ACC112 (cell line): ENCODE measurements at regions not wholly inside any gene's neighbourhood (a gene's known extent, or its start where the extent isn't known, plus 50 kb on each side); places are given as distances from the start of the nearest gene placed in this dataset.
"Not testable (repeated sequence)": the region's sequence is repeated elsewhere in the genome, so short reads cannot be mapped to it uniquely, and the experiment has no call there.

ENCODE experiments used
- H2AFZ ChIP-seq: fragments of 200-600 bp; sonication (generic); one replicate; pipeline ENCODE4 v1.6.0; 2017; ENCODE audit warnings: antibody characterized with exemption, low read length; ENCODE audit not compliant: unreplicated experiment
- H3K27ac ChIP-seq: fragments of 200-600 bp; sonication (generic); 2 replicates; pipeline ENCODE4 v1.5.1; 2014; ENCODE audit warnings: low read depth, mild to moderate bottlenecking, antibody characterized with exemption, low read length, moderate library complexity
- H3K27me3 ChIP-seq: fragments of 200-600 bp; sonication (generic); 2 replicates; pipeline ENCODE4 v1.6.1; 2014; ENCODE audit warnings: mild to moderate bottlenecking, antibody characterized with exemption, low read length, moderate library complexity, mixed read lengths; ENCODE audit not compliant: insufficient read depth
- H3K36me3 ChIP-seq: fragments of 200-600 bp; sonication (generic); 2 replicates; pipeline ENCODE4 v1.6.1; 2016; ENCODE audit warnings: mild to moderate bottlenecking, antibody characterized with exemption, low read length, moderate library complexity, mixed read lengths; ENCODE audit not compliant: insufficient read depth
- H3K4me1 ChIP-seq: fragments of 200-600 bp; sonication (generic); one replicate; pipeline ENCODE4 v1.6.1; 2016; ENCODE audit warnings: low read length, mixed read lengths; ENCODE audit not compliant: insufficient read depth, unreplicated experiment, control insufficient read depth
- H3K4me3 ChIP-seq: fragments of 200-600 bp; sonication (generic); 2 replicates; pipeline ENCODE4 v1.5.1; 2014; ENCODE audit warnings: mild to moderate bottlenecking, low read depth, low read length
- H3K79me2 ChIP-seq: fragments of 200-600 bp; sonication (generic); one replicate; pipeline ENCODE4 v1.6.0; 2016; ENCODE audit warnings: low read length; ENCODE audit not compliant: control insufficient read depth, unreplicated experiment, insufficient read depth

- no peak overlapping the region for H3K27ac ChIP-seq
- no peak overlapping the region for H3K4me3 ChIP-seq
- H3K4me1 ChIP-seq = no peaks in the 10 kb centered on the region
- no peak overlapping the region for H2AFZ ChIP-seq
- H3K79me2 ChIP-seq = no peaks in the 10 kb centered on the region
- H3K36me3 ChIP-seq = no peaks in the 10 kb centered on the region
- H3K27me3 ChIP-seq = no peaks in the 10 kb centered on the region
Observed at GRCh38 chr6:22208026-22208425, 88.8 kb downstream of the PRL start.

DNA sequence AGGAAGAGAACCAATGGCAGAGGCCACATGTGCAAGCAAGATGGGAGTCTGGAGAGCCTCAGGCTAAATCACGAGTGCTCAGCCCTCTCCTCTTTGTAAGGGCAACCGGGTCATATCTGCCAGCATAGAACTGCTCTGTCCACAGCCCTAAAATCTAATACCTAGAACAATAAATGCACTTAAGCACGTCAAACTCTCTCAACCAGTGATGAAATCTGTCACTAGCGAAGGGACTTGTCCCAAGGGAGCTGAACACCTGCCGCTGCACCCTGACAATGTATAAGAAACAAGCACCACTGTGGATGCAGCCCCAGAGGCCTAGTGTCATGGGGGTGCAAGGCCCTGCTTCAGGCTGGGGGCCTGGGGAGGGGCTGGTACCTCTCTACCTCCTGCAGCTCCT lies 82.5 kb downstream of the PRL start:
- Histone ChIP-seq H3K4me3 (no peak overlapping the region), H3K27me3 (no peaks in the 10 kb centered on the region), H3K36me3 (no peaks in the 10 kb centered on the region), H3K79me2 (no peaks in the 10 kb centered on the region), H3K4me1 (no peaks in the 10 kb centered on the region), H2AFZ (no peak overlapping the region), H3K27ac (no peak overlapping the region)

- not testable (repeated sequence) for H3K36me3 ChIP-seq, H3K27ac ChIP-seq, H3K27me3 ChIP-seq, H2AFZ ChIP-seq, H3K4me3 ChIP-seq, H3K4me1 ChIP-seq, H3K79me2 ChIP-seq
Observed at GRCh38 chr6:22215474-22215873, 81.4 kb downstream of the PRL start.

DNA sequence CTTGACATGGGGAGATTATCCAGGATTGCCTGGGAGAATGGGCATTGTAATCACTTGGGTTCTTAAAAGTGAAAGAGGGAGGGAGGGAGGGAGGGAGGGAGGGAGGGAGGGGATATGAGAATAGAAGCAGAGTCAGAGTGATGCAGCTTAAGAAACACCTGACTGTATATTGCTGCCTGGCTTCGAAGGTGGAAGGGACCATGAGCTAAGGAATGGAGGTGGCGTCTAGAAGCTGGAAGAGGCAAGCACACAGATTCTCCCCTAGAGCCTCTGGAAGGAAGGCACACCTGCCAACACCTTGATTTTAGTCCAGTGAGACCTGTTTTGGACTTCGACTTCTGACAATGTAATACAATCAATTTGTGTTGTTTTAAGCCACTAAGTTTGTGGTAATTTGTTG lies 78.4 kb downstream of the PRL start:
- H3K27me3 ChIP-seq = no peaks in the 10 kb centered on the region
- H3K4me1 ChIP-seq = no peaks in the 10 kb centered on the region
- H3K27ac ChIP-seq = no peak overlapping the region
- no peak overlapping the region for H3K4me3 ChIP-seq
- no peaks in the 10 kb centered on the region for H3K79me2 ChIP-seq
- H3K36me3 ChIP-seq = no peaks in the 10 kb centered on the region
- no peak overlapping the region for H2AFZ ChIP-seq

- Histone ChIP-seq H2AFZ (no peak overlapping the region), H3K79me2 (no peaks in the 10 kb centered on the region), H3K4me3 (no peak overlapping the region), H3K27ac (no peak overlapping the region), H3K4me1 (no peaks in the 10 kb centered on the region), H3K36me3 (no peaks in the 10 kb centered on the region), H3K27me3 (no peaks in the 10 kb centered on the region)
Observed at GRCh38 chr6:22219925-22220324, 76.9 kb downstream of the PRL start.

- no peaks in the 10 kb centered on the region for H3K27me3 ChIP-seq
- H3K4me1 ChIP-seq = no peaks in the 10 kb centered on the region
- H2AFZ ChIP-seq = no peak overlapping the region
- no peak overlapping the region for H3K4me3 ChIP-seq
- H3K27ac ChIP-seq = no peak overlapping the region
- no peaks in the 10 kb centered on the region for H3K79me2 ChIP-seq
- H3K36me3 ChIP-seq = no peaks in the 10 kb centered on the region
Observed at GRCh38 chr6:22221211-22221610, 75.6 kb downstream of the PRL start.

DNA sequence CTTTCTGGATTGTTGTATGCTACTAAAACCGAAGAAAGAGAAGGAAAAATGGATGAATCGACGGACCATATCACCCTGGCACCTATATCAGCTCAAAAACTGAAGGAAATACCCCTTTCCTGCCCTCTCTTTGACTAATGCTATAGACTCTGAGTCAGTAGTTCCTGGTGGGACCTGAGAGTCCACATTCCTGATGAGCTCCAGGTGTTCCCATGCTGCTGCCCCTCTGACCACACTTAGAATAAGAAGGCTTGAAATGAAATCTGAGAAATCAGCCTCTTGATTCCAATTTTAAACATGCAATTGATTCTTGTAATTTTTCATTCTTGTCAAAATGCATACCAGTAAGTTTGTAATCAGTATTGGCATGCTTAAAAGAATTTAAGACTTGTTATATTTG lies 75.2 kb downstream of the PRL start:
- no peaks in the 10 kb centered on the region for H3K79me2 ChIP-seq
- no peaks in the 10 kb centered on the region for H3K27me3 ChIP-seq
- H3K27ac ChIP-seq = no peak overlapping the region
- H2AFZ ChIP-seq = no peak overlapping the region
- H3K4me3 ChIP-seq = no peak overlapping the region
- H3K36me3 ChIP-seq = no peaks in the 10 kb centered on the region
- H3K4me1 ChIP-seq = no peaks in the 10 kb centered on the region

- Histone ChIP-seq H3K4me1 (no peaks in the 10 kb centered on the region), H3K4me3 (no peak overlapping the region), H3K36me3 (no peaks in the 10 kb centered on the region), H3K27me3 (no peaks in the 10 kb centered on the region), H3K27ac (no peak overlapping the region), H3K79me2 (no peaks in the 10 kb centered on the region), H2AFZ (no peak overlapping the region)
Observed at GRCh38 chr6:22222469-22222868, 74.4 kb downstream of the PRL start.

DNA sequence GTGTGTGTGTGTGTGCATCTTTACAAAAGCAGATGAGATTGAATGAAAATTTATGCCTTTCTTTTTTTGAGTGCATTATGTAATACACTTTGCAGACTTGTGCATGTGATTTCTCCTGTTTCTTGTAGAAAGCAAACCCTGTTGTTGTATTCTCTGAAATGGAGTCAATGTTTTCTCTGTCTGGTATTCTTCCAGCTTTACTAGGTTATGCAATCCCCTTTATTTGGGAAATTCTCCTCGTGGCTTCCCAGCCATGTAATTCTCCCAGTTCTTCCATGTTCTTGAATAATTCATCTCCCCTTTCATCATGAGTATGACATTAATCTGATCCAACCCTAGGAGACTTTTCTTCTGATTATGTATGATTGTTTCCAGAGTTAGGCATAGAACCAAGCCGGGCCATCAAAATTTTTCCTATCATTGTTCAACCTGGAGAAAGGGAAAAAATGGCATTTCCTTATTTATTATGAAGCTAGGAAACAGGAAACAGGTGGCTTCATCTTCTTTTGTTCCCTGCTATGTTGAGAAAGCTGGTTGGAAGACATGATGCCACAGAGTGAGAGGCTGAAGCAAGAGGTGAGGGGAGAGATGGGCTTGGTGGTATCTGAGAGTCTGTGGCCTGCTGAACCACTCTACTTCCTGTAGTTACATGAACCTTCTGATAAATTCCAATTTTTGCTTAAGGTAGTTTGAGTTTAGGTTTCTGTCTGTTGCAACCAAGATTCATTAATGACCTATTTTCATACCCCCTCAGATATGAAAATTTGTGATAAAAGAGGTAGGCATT lies 68.8 kb downstream of the PRL start:
- H3K4me3 ChIP-seq = no peak overlapping the region
- no peaks in the 10 kb centered on the region for H3K79me2 ChIP-seq
- no peak overlapping the region for H3K27ac ChIP-seq
- H3K36me3 ChIP-seq = no peaks in the 10 kb centered on the region
- no peaks in the 10 kb centered on the region for H3K27me3 ChIP-seq
- no peaks in the 10 kb centered on the region for H3K4me1 ChIP-seq
- H2AFZ ChIP-seq = no peak overlapping the region

DNA sequence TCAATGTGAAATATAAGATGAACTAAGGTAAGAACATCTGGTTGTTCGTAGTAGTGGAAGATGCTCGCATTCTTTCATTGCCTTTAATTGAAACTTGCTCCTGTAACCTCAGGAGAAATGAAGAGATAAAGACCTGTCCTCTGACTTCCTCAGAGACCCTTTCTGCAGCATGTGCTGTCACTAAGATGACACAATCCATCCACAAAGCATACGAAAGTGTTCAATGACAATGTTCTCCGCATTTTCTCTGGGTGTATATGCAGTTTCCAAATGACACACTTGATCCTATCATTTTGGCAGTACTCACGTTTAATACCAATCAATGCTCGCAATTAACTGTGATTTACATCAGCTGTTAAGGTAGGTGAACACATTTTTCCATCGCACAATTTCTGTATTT lies 65.8 kb downstream of the PRL start:
- no peak overlapping the region for H3K4me3 ChIP-seq
- no peak overlapping the region for H2AFZ ChIP-seq
- H3K27me3 ChIP-seq = no peaks in the 10 kb centered on the region
- no peaks in the 10 kb centered on the region for H3K36me3 ChIP-seq
- H3K79me2 ChIP-seq = no peaks in the 10 kb centered on the region
- H3K4me1 ChIP-seq = no peaks in the 10 kb centered on the region
- no peak overlapping the region for H3K27ac ChIP-seq

DNA sequence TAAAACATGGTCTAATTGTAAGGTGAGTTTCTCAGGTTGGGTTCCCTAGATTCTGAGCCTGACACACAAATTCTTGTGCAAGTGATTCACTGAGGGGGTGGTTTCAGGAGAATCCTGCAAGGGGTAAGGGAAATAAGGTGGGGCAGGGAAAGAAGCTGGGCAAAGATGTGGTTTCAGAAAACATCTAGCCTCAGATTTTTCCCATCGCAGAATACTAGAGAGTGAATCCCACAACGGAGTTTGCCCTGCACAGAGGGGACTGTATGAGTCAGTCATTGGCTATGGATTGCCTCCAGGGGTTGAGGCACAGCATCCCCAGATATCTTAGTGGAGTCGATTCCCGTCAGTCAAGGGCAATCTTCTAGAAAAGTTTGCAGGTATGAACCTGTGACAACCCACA lies 65.2 kb downstream of the PRL start:
- Histone ChIP-seq H3K4me3 (no peak overlapping the region), H3K27me3 (no peaks in the 10 kb centered on the region), H3K36me3 (no peaks in the 10 kb centered on the region), H3K79me2 (no peaks in the 10 kb centered on the region), H2AFZ (no peak overlapping the region), H3K27ac (no peak overlapping the region), H3K4me1 (peaks cover 3% of the 10 kb centered on the region)
